Endodermal cell (in vitro differentiated cells): ENCODE measurements at regions not wholly inside any gene's neighbourhood (a gene's known extent, or its start where the extent isn't known, plus 50 kb on each side); places are given as distances from the start of the nearest gene placed in this dataset.
"Not testable (repeated sequence)": the region's sequence is repeated elsewhere in the genome, so short reads cannot be mapped to it uniquely, and the experiment has no call there.

Experiments used
- DNase-seq: peaks from one replicate; pipeline ENCODE4 v3.0.0-alpha.2; 2017
- H3K27ac ChIP-seq: 2 replicates; pipeline ENCODE4 v1.5.1; 2013; ENCODE audit warnings: mild to moderate bottlenecking, low read depth, low read length, moderate library complexity
- H3K27me3 ChIP-seq: 2 replicates; pipeline ENCODE4 v1.6.1; 2013; ENCODE audit warnings: mild to moderate bottlenecking, low read length, moderate library complexity; ENCODE audit not compliant: insufficient read depth, control insufficient read depth, poor library complexity, severe bottlenecking
- H3K36me3 ChIP-seq: 2 replicates; pipeline ENCODE4 v1.7.0; 2013; ENCODE audit warnings: mild to moderate bottlenecking, low read length, moderate library complexity; ENCODE audit not compliant: control insufficient read depth, insufficient read depth
- H3K4me1 ChIP-seq: one replicate; pipeline ENCODE4 v1.7.0; 2013; ENCODE audit warnings: low read length; ENCODE audit not compliant: control insufficient read depth, insufficient read depth
- H3K4me3 ChIP-seq: 2 replicates; pipeline ENCODE4 v1.5.1; 2013; ENCODE audit warnings: mild to moderate bottlenecking, low read length, moderate library complexity
- H3K9ac ChIP-seq: 2 replicates; pipeline ENCODE4 v1.6.1; 2013; ENCODE audit warnings: mild to moderate bottlenecking, low read length, moderate library complexity; ENCODE audit not compliant: poor library complexity, severe bottlenecking; ENCODE audit errors: extremely low read depth
- H3K9me3 ChIP-seq: 2 replicates; pipeline ENCODE4 v1.6.1; 2013; ENCODE audit warnings: mild to moderate bottlenecking, low read length, moderate library complexity; ENCODE audit not compliant: control insufficient read depth
- H3K27ac Mint-ChIP-seq: 2 replicates; pipeline ENCODE4 v1.8.0; 2020; ENCODE audit warnings: mixed read lengths
- H3K27me3 Mint-ChIP-seq: 2 replicates; pipeline ENCODE4 v1.8.0; 2021; ENCODE audit warnings: mild to moderate bottlenecking, mixed read lengths; ENCODE audit not compliant: insufficient read depth
- H3K36me3 Mint-ChIP-seq: 2 replicates; pipeline ENCODE4 v1.8.0; 2020; ENCODE audit warnings: low read depth, mixed read lengths
- H3K4me1 Mint-ChIP-seq: 2 replicates; pipeline ENCODE4 v1.8.0; 2020; ENCODE audit warnings: mixed read lengths
- H3K4me3 Mint-ChIP-seq: 2 replicates; pipeline ENCODE4 v1.8.0; 2020; ENCODE audit warnings: mild to moderate bottlenecking, moderate library complexity, mixed read lengths
- H3K9me3 Mint-ChIP-seq: 2 replicates; pipeline ENCODE4 v1.8.0; 2020; ENCODE audit warnings: mild to moderate bottlenecking, mixed read lengths
- WGBS, 2 experiments: methylation state at CpG; one replicate each; pipeline versions ENCODE4 v1.1.5 to v1.1.7; 2013; ENCODE audit warnings: missing lambda C conversion rate in 2 of 2, mixed read lengths in 1 of 2; ENCODE audit not compliant: insufficient coverage in 1 of 2, insufficient read length in 1 of 2; 5-methylcytosine and 5-hydroxymethylcytosine counted together
- TF ChIP-seq, protein P1 (sequence below): fragments of 200-600 bp; sonication (generic); conservative IDR thresholded peaks from 2 replicates; pipeline ENCODE4 v1.5.0; 2021; ENCODE audit warnings: antibody characterized with exemption, mild to moderate bottlenecking

DNA sequence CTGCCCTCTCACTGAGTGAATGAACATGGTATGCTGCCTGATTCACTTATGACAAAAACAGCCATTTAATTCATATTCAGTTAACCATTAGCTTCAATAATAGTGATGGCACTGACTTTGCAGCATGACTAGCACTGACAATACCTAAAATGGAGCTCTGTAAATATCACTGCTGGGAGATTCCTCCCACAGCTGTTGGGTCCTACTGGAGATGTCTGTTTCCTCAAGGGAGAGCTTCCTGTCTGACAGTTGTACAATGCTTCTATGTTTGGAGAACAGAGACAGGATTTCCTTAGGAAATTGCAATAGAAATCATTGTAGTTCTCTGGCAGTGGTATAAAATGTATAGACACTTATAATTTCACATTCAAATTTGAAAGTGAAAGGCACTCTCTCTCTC lies 695.9 kb upstream of the CDH8 start:
- Mint-ChIP-seq H3K27me3 (no peaks in the 10 kb centered on the region), H3K4me1 (no peaks in the 10 kb centered on the region)

DNA sequence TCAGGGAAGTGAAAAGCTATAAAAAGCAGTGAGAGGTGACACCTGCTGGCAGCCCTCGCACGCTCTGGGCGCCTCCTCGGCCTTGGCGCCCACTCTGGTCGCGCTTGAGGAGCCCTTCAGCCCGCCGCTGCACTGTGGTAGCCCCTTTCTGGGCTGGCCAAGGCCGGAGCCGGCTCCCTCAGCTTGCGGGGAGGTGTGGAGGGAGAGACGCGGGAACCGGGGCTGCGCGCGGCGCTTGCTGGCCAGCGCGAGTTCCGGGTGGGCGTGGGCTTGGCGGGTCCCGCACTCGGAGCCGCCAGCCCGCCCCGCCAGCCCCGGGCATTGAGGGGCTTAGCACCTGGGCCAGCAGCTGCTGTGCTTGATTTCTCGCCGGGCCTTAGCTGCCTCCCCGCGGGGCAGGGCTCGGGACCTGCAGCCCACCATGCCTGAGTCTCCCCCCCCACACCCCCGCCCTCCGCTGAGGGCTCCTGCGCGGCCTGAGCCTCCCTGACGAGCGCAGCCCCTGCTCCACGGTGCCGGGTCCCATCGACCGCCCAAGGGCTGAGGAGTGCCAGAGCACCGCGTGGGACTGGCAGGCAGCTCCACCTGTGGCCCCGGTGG lies 688.5 kb upstream of the CDH8 start:
- H3K36me3 ChIP-seq, H3K9ac ChIP-seq, H3K4me1 ChIP-seq, DNase-seq, H3K36me3 Mint-ChIP-seq, H3K4me3 ChIP-seq, H3K27me3 ChIP-seq, H3K4me1 Mint-ChIP-seq, H3K27ac Mint-ChIP-seq, H3K4me3 Mint-ChIP-seq, H3K27me3 Mint-ChIP-seq, H3K9me3 ChIP-seq, H3K27ac ChIP-seq: not testable (repeated sequence)
- WGBS, 2 experiments: 94 to 96% methylated on average over 8 to 45 of the region's 48 CpGs
- peaks cover 15% of the 10 kb centered on the region for H3K9me3 Mint-ChIP-seq

More for the DNA sequence above, 695.9 kb upstream of the CDH8 start:
- H3K9me3 ChIP-seq: no peaks in the 10 kb centered on the region
- no peak overlapping the region for H3K4me3 Mint-ChIP-seq
- H3K9ac ChIP-seq: no peak overlapping the region
- no peaks in the 10 kb centered on the region for H3K36me3 Mint-ChIP-seq
- DNase-seq: no peak
- no peak overlapping the region for H3K4me3 ChIP-seq
- no peaks in the 10 kb centered on the region for H3K36me3 ChIP-seq
- H3K4me1 ChIP-seq: no peaks in the 10 kb centered on the region
- TF ChIP-seq, protein P1, sequence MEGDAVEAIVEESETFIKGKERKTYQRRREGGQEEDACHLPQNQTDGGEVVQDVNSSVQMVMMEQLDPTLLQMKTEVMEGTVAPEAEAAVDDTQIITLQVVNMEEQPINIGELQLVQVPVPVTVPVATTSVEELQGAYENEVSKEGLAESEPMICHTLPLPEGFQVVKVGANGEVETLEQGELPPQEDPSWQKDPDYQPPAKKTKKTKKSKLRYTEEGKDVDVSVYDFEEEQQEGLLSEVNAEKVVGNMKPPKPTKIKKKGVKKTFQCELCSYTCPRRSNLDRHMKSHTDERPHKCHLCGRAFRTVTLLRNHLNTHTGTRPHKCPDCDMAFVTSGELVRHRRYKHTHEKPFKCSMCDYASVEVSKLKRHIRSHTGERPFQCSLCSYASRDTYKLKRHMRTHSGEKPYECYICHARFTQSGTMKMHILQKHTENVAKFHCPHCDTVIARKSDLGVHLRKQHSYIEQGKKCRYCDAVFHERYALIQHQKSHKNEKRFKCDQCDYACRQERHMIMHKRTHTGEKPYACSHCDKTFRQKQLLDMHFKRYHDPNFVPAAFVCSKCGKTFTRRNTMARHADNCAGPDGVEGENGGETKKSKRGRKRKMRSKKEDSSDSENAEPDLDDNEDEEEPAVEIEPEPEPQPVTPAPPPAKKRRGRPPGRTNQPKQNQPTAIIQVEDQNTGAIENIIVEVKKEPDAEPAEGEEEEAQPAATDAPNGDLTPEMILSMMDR: no peak
- H3K9me3 Mint-ChIP-seq: no peaks in the 10 kb centered on the region
- no peak overlapping the region for H3K27ac Mint-ChIP-seq
- H3K27me3 ChIP-seq: no peaks in the 10 kb centered on the region
- no peak overlapping the region for H3K27ac ChIP-seq

DNA sequence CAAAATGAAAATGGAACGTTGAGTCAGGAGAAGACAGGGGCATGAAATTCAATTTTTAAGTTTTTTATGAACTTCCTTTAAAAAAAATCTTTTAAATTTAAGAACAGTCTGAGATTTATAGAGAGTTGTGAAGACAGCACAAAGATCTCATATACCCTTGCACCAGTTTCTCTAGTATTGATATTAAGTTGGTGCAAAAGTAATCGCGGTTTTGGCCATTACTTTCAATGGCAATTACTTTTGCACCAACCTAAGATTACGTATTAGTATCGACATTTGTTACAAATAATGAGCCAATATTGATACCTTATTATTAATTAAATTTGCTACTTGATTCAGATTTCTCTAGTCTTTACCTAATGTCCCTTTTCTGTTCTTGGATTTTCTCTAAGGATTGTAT lies 684.4 kb upstream of the CDH8 start:
- H3K36me3 Mint-ChIP-seq: peaks cover 2% of the 10 kb centered on the region
- H3K9me3 Mint-ChIP-seq: peaks cover 13% of the 10 kb centered on the region
- H3K27ac ChIP-seq: no peak overlapping the region
- 77 to 100% methylated on average over 1 to 5 of the region's 5 CpGs for WGBS, 2 experiments
- H3K36me3 ChIP-seq: no peaks in the 10 kb centered on the region
- H3K9me3 ChIP-seq: no peaks in the 10 kb centered on the region
- H3K27me3 Mint-ChIP-seq: no peaks in the 10 kb centered on the region
- TF ChIP-seq, protein P1: no peak
- H3K4me3 Mint-ChIP-seq: no peak overlapping the region
- no peak overlapping the region for H3K4me3 ChIP-seq
- no peaks in the 10 kb centered on the region for H3K4me1 ChIP-seq
- DNase-seq: no peak
- no peak overlapping the region for H3K27ac Mint-ChIP-seq
- H3K9ac ChIP-seq: no peak overlapping the region
- no peaks in the 10 kb centered on the region for H3K27me3 ChIP-seq
- no peaks in the 10 kb centered on the region for H3K4me1 Mint-ChIP-seq

DNA sequence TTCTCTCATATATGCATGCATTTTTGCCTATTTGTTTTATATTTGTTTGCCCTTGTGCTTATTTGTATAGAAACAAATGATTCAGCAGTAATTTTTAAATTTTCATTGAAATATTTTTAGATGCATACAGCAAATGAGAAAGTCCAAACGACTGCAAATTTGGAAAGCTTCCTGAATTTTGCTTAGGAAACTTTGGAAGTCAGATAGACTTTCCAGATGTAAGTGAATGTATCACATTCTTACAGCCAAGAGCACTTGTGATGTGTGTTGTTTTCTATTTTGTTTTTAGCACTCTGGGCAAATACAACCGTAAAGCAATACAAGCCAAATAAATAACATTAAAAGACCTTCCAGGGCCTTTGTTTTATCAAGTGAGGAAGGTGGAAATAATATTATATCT lies 680.8 kb upstream of the CDH8 start:
- no peak overlapping the region for H3K4me3 ChIP-seq
- Mint-ChIP-seq H3K27me3 (no peaks in the 10 kb centered on the region), H3K4me3 (no peak overlapping the region), H3K36me3 (no peaks in the 10 kb centered on the region), H3K27ac (no peak overlapping the region), H3K9me3 (peaks cover 2% of the 10 kb centered on the region), H3K4me1 (no peaks in the 10 kb centered on the region)
- no peaks in the 10 kb centered on the region for H3K9me3 ChIP-seq
- no peaks in the 10 kb centered on the region for H3K4me1 ChIP-seq
- H3K9ac ChIP-seq: no peak overlapping the region
- TF ChIP-seq, protein P1: no peak
- 96 to 100% methylated on average over 1 to 2 of the region's 2 CpGs for whole genome bisulfite sequencing, 2 experiments
- no peaks in the 10 kb centered on the region for H3K27me3 ChIP-seq
- H3K27ac ChIP-seq: no peak overlapping the region
- DNase-seq: no peak
- no peaks in the 10 kb centered on the region for H3K36me3 ChIP-seq
